GM12878 (cell line): ENCODE measurements at regions not wholly inside any gene's neighbourhood (a gene's known extent, or its start where the extent isn't known, plus 50 kb on each side); places are given as distances from the start of the nearest gene placed in this dataset.

Experiments
- ATAC-seq: fragments of 200-7000 bp; cut with Tn5 transposase; 3 replicates; pipeline ENCODE4 v1.9.1; 2020; ENCODE audit warnings: mild to moderate bottlenecking, moderate library complexity
- BruUV-seq: library from RNA; stranded (reverse); fragments of 400-500 nt; replicated peaks from 2 replicates; lab custom pipeline; 2021; lab: Mats Ljungman, UMichigan
- CTCF ChIA-PET: fragments of 300-600 bp; sonication (Branson Sonifier 250); formaldehyde crosslinking; extraction: SDS; loops from one replicate; lab custom pipeline; 2021; ENCODE audit warnings: inconsistent platforms; lab: Yijun Ruan, JAX
- POLR2A ChIA-PET: fragments of 350-600 bp; formaldehyde crosslinking; extraction: SDS; loops from one replicate; lab custom pipeline; 2021; ENCODE audit warnings: inconsistent platforms; lab: Charles Lee
- RAD21 ChIA-PET: fragments of 300-600 bp; sonication (Branson Sonifier 250); formaldehyde crosslinking; loops from one replicate; lab custom pipeline; 2023; ENCODE audit warnings: antibody characterized with exemption; ENCODE audit not compliant: unreplicated experiment; lab: Charles Lee
- SMC1A ChIA-PET: fragments of 300-600 bp; sonication (Branson Sonifier 250); formaldehyde crosslinking; loops from one replicate; lab custom pipeline; 2023; ENCODE audit not compliant: unreplicated experiment, uncharacterized antibody; lab: Charles Lee
- DNase-seq: peaks from one replicate; pipeline ENCODE4 v3.0.0-alpha.2; 2011; ENCODE audit warnings: low read depth, low spot score
- FAIRE-seq: peaks from 3 replicates; lab custom pipeline; 2011; peaks lifted over from hg19 to GRCh38; lab: Jason Lieb, UNC
- H2AFZ ChIP-seq: 2 replicates; pipeline ENCODE4 v1.6.0; 2011; ENCODE audit warnings: low read depth, low read length, control low read depth; ENCODE audit not compliant: control insufficient read depth
- H3K27ac ChIP-seq: 2 replicates; pipeline ENCODE4 v1.5.1; 2011; ENCODE audit warnings: control low read depth; ENCODE audit not compliant: control insufficient read depth, insufficient read depth
- H3K27me3 ChIP-seq, 2 experiments: replicated peaks in 1 of 2; 2 replicates each; pipeline versions ENCODE4 v1.6.0 to v1.6.1; 2011; ENCODE audit warnings: low read length in 1 of 2; ENCODE audit not compliant: control insufficient read depth in 2 of 2, insufficient read depth in 2 of 2
- H3K36me3 ChIP-seq, 2 experiments: 2 replicates each; pipeline ENCODE4 v1.5.1; 2011; ENCODE audit warnings: low read length in 1 of 2; ENCODE audit not compliant: control insufficient read depth in 2 of 2, insufficient read depth in 2 of 2
- H3K4me1 ChIP-seq: 2 replicates; pipeline ENCODE4 v1.6.1; 2011; ENCODE audit warnings: mild to moderate bottlenecking, low read length, moderate library complexity, mixed read lengths; ENCODE audit not compliant: control insufficient read depth, insufficient read depth
- H3K4me2 ChIP-seq: 2 replicates; pipeline ENCODE4 v1.6.0; 2011; ENCODE audit warnings: control low read depth; ENCODE audit not compliant: control insufficient read depth, insufficient read depth
- H3K4me3 ChIP-seq: fragments of 200-600 bp; sonication (generic); 2 replicates; pipeline ENCODE4 v1.5.1; 2016
- H3K79me2 ChIP-seq: 2 replicates; pipeline ENCODE4 v1.6.0; 2011; ENCODE audit warnings: low read length; ENCODE audit not compliant: control insufficient read depth, insufficient read depth
- H3K9ac ChIP-seq: 2 replicates; pipeline ENCODE4 v1.8.0; 2011; ENCODE audit warnings: low read length, control low read depth, mixed read lengths; ENCODE audit not compliant: control insufficient read depth, insufficient read depth
- H3K9me3 ChIP-seq: replicated peaks from 3 replicates; pipeline ENCODE4 v1.5.1; 2011; ENCODE audit warnings: mild to moderate bottlenecking, low read length; ENCODE audit not compliant: control insufficient read depth, insufficient read depth
- H4K20me1 ChIP-seq: 2 replicates; pipeline ENCODE4 v1.6.0; 2011; ENCODE audit not compliant: control insufficient read depth, insufficient read depth
- CHD1 ChIP-seq: IDR thresholded peaks from 2 replicates; pipeline ENCODE4 v1.6.1; 2012; ENCODE audit warnings: low read depth, low read length, improper control_type of control experiment
- CHD4 ChIP-seq: fragments of 200-600 bp; sonication (generic); IDR thresholded peaks from 2 replicates; pipeline ENCODE4 v1.6.1; 2016; ENCODE audit warnings: mild to moderate bottlenecking
- CREB1 ChIP-seq: IDR thresholded peaks from 2 replicates; pipeline ENCODE4 v1.6.1; 2012; ENCODE audit warnings: low read depth, mild to moderate bottlenecking, inconsistent platforms
- CREM ChIP-seq: IDR thresholded peaks from 2 replicates; pipeline ENCODE4 v1.6.1; 2014; ENCODE audit warnings: antibody characterized with exemption, low read depth
- ESRRA ChIP-seq: IDR thresholded peaks from 2 replicates; pipeline ENCODE4 v1.6.1; 2012; ENCODE audit warnings: mild to moderate bottlenecking, low read length, improper control_type of control experiment
- FOXK2 ChIP-seq: fragments of 450-650 bp; IDR thresholded peaks from 2 replicates; pipeline ENCODE4 v1.6.1; 2017; ENCODE audit warnings: mild to moderate bottlenecking, moderate library complexity
- JUNB ChIP-seq: IDR thresholded peaks from 2 replicates; pipeline ENCODE4 v1.6.1; 2016; ENCODE audit warnings: antibody characterized with exemption, mild to moderate bottlenecking
- PAX5 ChIP-seq: IDR thresholded peaks from 2 replicates; pipeline ENCODE4 v1.6.1; 2011; ENCODE audit warnings: low read depth, low read length, borderline replicate concordance
- RB1 ChIP-seq: fragments of 450-650 bp; formaldehyde crosslinking; IDR thresholded peaks from 2 replicates; pipeline ENCODE4 v1.6.1; 2017; ENCODE audit warnings: mild to moderate bottlenecking, borderline replicate concordance
- RUNX3 ChIP-seq: IDR thresholded peaks from 2 replicates; pipeline ENCODE4 v1.6.1; 2012; ENCODE audit warnings: low read length, inconsistent platforms
- SMARCA5 ChIP-seq: fragments of 450-650 bp; IDR thresholded peaks from 2 replicates; pipeline ENCODE4 v1.6.1; 2017; ENCODE audit warnings: mild to moderate bottlenecking
- STAT1 ChIP-seq: fragments of 450-650 bp; conservative IDR thresholded peaks from 2 replicates; pipeline ENCODE4 v1.6.1; 2014; ENCODE audit warnings: antibody characterized with exemption, mild to moderate bottlenecking
- STAT3 ChIP-seq: IDR thresholded peaks from 2 replicates; pipeline ENCODE4 v1.6.1; 2011; ENCODE audit warnings: low read depth, low read length, improper control_type of control experiment
- WGBS: methylation state at CpG from one replicate; pipeline ENCODE4 v1.1.6; 2016; ENCODE audit warnings: low lambda C conversion rate; ENCODE audit not compliant: insufficient replicate concordance, insufficient coverage; ENCODE audit errors: missing lambda C conversion rate; 5-methylcytosine and 5-hydroxymethylcytosine counted together
- in situ Hi-C: fragments of 300-500 bp; cut with MboI; formaldehyde crosslinking; loops from 9 replicates; pipeline ENCODE4 v1.14.3; 2018; ENCODE audit warnings: mixed read lengths
- intact Hi-C: fragments of 100-400 bp; cut with micrococcal nuclease; formaldehyde crosslinking; loops from one replicate; pipeline ENCODE4 v1.14.2; 2022; ENCODE audit not compliant: unreplicated experiment
- TF ChIP-seq, protein P1 (sequence below): IDR thresholded peaks from 2 replicates; pipeline ENCODE4 v1.6.1; 2011; ENCODE audit warnings: low read depth, low read length, improper control_type of control experiment, borderline replicate concordance
- TF ChIP-seq, protein P2 (sequence below): fragments of 450-650 bp; formaldehyde crosslinking; IDR thresholded peaks from 2 replicates; pipeline ENCODE4 v1.5.0; 2022; ENCODE audit warnings: mild to moderate bottlenecking, missing genetic modification characterization
- TF ChIP-seq, protein P3 (sequence below): fragments of 450-650 bp; IDR thresholded peaks from 2 replicates; pipeline ENCODE4 v1.6.1; 2017; ENCODE audit warnings: mild to moderate bottlenecking
- TF ChIP-seq, protein P4 (sequence below): fragments of 450-650 bp; IDR thresholded peaks from 2 replicates; pipeline ENCODE4 v1.6.1; 2016; ENCODE audit warnings: mild to moderate bottlenecking

DNA sequence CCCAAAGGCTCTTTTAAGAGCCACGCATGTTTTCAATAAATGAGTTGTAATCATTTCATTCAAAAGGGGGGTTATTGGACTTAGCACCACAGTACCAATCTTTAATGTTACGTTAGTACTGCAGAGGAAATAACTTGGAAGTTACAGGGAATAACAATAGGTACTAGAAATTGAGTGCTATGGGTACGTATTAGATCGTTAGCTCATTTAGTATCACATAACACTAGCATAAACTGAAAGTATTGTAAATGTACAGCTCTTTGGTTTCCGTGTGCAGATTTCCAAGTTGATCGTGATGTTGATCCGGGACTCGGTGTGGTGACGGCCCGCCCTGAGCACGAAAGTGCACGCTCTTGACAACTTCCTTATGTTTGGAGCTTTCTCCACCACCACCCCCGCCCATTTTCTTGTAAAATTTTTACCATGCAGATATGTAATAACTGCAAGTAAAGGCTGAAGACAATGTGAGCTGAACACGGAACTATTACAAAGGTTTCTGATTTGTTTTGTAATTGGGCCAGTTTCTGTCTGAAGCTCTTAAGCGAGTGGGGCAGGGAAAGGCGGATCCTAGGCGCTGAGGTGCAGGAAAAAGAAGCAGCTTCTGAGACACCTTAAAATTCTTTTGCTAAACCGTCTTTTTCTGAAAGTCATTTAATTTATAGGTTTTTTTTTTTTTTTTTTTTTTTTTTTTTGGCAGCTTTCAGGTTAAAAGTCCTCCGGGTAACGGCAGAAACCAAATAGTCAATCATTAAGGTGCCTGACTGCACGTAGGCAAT is 71.5 kb downstream of the HFE start:
- ChIA-PET SMC1A (interaction anchor here (0.9 to 5.7 kb wide), 15 partner anchors 11 to 392 kb away, joined by 3 to 50 read pairs (median 5); a partner anchor contains a TSS), CTCF (interaction anchor here (0.8 to 1.7 kb wide), 9 partner anchors 12 to 133 kb away, joined by 3 to 7 read pairs (median 3); a partner anchor contains a TSS), RAD21 (interaction anchor here (0.6 to 8.1 kb wide), 16 partner anchors 9 to 1603 kb away, joined by 3 to 96 read pairs (median 5); a partner anchor contains a TSS), POLR2A (interaction anchor here (0.5 to 6.5 kb wide), 19 partner anchors 11 to 1735 kb away, joined by 3 to 119 read pairs (median 6); a partner anchor contains a TSS)
- H3K9me3 ChIP-seq = no peaks in the 10 kb centered on the region
- no peak for FAIRE-seq
- DNase-seq = peak; percentile 53
- ATAC-seq = peak; percentile 5
- peak overlapping the region; percentile 82 for H3K27ac ChIP-seq
- peaks cover 27% of the 10 kb centered on the region for H3K79me2 ChIP-seq
- no peaks in the 10 kb centered on the region for H3K27me3 ChIP-seq
- H4K20me1 ChIP-seq = no peaks in the 10 kb centered on the region; the same call in 1 of the 2 replicates
- H3K4me2 ChIP-seq = peak overlapping the region; percentile 51
- no TSS peak for BruUV-seq
- no peaks in the 10 kb centered on the region for H3K36me3 ChIP-seq
- H3K9ac ChIP-seq = peak overlapping the region; percentile 74
- WGBS = under 1% methylated on average over 21 of the region's 21 CpGs
- intact Hi-C loops = loop anchor here (2.0 to 5.0 kb wide), 2 partner anchors 40 to 126 kb away; a partner anchor contains a TSS
- peaks cover 11% of the 10 kb centered on the region for H3K4me1 ChIP-seq
- in situ Hi-C loops = no loop called here
- peak overlapping the region; percentile 84 for H3K4me3 ChIP-seq
- no peak overlapping the region for H2AFZ ChIP-seq
- no peak for TF ChIP-seq FOXK2
- peak; percentile 94 for TF ChIP-seq CHD1
- peak; percentile 12; the same call in 1 of the 2 replicates for TF ChIP-seq CREM
- TF ChIP-seq JUNB = no peak
- TF ChIP-seq, protein P1, sequence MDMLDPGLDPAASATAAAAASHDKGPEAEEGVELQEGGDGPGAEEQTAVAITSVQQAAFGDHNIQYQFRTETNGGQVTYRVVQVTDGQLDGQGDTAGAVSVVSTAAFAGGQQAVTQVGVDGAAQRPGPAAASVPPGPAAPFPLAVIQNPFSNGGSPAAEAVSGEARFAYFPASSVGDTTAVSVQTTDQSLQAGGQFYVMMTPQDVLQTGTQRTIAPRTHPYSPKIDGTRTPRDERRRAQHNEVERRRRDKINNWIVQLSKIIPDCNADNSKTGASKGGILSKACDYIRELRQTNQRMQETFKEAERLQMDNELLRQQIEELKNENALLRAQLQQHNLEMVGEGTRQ = no peak
- TF ChIP-seq STAT1 = no peak
- no peak for TF ChIP-seq RB1
- no peak for TF ChIP-seq STAT3
- no peak for TF ChIP-seq RUNX3
- no peak; the same call in 1 of the 2 replicates for TF ChIP-seq PAX5
- TF ChIP-seq, protein P2, sequence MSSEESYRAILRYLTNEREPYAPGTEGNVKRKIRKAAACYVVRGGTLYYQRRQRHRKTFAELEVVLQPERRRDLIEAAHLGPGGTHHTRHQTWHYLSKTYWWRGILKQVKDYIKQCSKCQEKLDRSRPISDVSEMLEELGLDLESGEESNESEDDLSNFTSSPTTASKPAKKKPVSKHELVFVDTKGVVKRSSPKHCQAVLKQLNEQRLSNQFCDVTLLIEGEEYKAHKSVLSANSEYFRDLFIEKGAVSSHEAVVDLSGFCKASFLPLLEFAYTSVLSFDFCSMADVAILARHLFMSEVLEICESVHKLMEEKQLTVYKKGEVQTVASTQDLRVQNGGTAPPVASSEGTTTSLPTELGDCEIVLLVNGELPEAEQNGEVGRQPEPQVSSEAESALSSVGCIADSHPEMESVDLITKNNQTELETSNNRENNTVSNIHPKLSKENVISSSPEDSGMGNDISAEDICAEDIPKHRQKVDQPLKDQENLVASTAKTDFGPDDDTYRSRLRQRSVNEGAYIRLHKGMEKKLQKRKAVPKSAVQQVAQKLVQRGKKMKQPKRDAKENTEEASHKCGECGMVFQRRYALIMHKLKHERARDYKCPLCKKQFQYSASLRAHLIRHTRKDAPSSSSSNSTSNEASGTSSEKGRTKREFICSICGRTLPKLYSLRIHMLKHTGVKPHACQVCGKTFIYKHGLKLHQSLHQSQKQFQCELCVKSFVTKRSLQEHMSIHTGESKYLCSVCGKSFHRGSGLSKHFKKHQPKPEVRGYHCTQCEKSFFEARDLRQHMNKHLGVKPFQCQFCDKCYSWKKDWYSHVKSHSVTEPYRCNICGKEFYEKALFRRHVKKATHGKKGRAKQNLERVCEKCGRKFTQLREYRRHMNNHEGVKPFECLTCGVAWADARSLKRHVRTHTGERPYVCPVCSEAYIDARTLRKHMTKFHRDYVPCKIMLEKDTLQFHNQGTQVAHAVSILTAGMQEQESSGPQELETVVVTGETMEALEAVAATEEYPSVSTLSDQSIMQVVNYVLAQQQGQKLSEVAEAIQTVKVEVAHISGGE (CRISPR knock-in tag) = peak; percentile 56
- TF ChIP-seq, protein P3, sequence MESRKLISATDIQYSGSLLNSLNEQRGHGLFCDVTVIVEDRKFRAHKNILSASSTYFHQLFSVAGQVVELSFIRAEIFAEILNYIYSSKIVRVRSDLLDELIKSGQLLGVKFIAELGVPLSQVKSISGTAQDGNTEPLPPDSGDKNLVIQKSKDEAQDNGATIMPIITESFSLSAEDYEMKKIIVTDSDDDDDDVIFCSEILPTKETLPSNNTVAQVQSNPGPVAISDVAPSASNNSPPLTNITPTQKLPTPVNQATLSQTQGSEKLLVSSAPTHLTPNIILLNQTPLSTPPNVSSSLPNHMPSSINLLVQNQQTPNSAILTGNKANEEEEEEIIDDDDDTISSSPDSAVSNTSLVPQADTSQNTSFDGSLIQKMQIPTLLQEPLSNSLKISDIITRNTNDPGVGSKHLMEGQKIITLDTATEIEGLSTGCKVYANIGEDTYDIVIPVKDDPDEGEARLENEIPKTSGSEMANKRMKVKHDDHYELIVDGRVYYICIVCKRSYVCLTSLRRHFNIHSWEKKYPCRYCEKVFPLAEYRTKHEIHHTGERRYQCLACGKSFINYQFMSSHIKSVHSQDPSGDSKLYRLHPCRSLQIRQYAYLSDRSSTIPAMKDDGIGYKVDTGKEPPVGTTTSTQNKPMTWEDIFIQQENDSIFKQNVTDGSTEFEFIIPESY = no peak
- TF ChIP-seq, protein P4, sequence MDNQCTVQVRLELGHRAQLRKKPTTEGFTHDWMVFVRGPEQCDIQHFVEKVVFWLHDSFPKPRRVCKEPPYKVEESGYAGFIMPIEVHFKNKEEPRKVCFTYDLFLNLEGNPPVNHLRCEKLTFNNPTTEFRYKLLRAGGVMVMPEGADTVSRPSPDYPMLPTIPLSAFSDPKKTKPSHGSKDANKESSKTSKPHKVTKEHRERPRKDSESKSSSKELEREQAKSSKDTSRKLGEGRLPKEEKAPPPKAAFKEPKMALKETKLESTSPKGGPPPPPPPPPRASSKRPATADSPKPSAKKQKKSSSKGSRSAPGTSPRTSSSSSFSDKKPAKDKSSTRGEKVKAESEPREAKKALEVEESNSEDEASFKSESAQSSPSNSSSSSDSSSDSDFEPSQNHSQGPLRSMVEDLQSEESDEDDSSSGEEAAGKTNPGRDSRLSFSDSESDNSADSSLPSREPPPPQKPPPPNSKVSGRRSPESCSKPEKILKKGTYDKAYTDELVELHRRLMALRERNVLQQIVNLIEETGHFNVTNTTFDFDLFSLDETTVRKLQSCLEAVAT = peak; percentile 90; the same call in 1 of the 2 replicates
- no peak for TF ChIP-seq SMARCA5
- TF ChIP-seq ESRRA = no peak
- TF ChIP-seq CHD4 = no peak
- peak; percentile 7; the same call in 1 of the 2 replicates for TF ChIP-seq CREB1
